ENCODE measurements at regions not wholly inside any gene's neighbourhood (a gene's known extent, or its start where the extent isn't known, plus 50 kb on each side); places are given as distances from the start of the nearest gene placed in this dataset.

DNA sequence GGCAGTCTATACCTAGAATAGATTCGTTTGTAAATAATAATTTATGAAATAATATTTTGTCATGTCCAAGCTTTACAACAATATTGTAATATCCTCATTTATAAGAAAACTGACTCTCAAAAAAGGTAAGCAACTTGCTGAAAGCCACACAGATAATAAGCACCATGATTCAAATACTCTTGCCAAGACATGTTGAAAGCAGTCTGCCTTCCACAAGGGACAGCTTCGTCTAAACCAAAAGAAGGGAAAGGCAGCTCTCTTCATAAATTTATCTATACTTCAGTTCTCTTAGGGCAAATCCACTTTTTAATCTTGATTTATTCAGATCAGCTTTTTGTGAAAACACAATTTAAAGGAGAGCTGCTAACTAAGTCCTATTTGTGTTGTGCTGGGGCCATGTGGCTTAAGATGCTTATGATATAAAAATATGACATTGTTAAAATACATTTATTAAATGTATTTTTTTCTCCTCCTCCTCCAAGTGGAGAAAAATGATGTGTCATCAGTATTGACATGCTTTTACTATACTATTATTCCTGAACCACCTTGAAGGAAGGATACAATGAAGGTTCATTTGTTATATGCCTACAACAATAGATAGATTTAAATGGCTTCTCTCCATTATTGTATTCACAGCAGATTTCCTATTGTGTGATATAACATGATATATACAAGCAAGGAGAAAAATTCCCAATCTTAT, 737.0 kb downstream of the HDGFL1 start:
- DNase-seq (ENCODE audit: low read depth): no peak
- TF ChIP-seq, protein P1, sequence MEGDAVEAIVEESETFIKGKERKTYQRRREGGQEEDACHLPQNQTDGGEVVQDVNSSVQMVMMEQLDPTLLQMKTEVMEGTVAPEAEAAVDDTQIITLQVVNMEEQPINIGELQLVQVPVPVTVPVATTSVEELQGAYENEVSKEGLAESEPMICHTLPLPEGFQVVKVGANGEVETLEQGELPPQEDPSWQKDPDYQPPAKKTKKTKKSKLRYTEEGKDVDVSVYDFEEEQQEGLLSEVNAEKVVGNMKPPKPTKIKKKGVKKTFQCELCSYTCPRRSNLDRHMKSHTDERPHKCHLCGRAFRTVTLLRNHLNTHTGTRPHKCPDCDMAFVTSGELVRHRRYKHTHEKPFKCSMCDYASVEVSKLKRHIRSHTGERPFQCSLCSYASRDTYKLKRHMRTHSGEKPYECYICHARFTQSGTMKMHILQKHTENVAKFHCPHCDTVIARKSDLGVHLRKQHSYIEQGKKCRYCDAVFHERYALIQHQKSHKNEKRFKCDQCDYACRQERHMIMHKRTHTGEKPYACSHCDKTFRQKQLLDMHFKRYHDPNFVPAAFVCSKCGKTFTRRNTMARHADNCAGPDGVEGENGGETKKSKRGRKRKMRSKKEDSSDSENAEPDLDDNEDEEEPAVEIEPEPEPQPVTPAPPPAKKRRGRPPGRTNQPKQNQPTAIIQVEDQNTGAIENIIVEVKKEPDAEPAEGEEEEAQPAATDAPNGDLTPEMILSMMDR (IDR thresholded peaks at IDR 0.05; ENCODE audit: low read length, missing control alignments): no peak
- H3K4me3 ChIP-seq (replicated peaks; ENCODE audit: low read depth, low read length): no peak overlapping the region

DNA sequence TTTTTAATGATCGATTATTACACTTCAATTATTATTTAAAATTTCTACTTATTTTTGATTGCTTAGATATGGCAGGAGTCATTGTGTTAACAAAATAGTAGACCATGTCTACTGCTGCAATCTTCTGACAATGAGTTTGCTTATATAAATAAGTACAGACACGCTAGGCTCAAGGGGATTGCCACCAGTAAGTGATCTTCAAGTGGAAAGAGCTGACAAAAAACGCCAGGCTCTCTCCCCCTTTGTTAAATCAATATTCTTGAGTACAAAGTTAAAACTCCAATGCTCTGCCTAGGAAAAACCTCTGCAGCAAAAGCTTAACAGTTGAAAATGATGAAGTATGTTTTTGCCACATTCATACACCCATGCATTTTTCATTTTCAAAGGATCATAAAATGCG, 738.1 kb downstream of the HDGFL1 start:
- no peak for DNase-seq (ENCODE audit: low read depth)
- no peak overlapping the region for H3K4me3 ChIP-seq (replicated peaks; ENCODE audit: low read depth, low read length)
- TF ChIP-seq, protein P1 (IDR thresholded peaks at IDR 0.05; ENCODE audit: low read length, missing control alignments): no peak

DNA sequence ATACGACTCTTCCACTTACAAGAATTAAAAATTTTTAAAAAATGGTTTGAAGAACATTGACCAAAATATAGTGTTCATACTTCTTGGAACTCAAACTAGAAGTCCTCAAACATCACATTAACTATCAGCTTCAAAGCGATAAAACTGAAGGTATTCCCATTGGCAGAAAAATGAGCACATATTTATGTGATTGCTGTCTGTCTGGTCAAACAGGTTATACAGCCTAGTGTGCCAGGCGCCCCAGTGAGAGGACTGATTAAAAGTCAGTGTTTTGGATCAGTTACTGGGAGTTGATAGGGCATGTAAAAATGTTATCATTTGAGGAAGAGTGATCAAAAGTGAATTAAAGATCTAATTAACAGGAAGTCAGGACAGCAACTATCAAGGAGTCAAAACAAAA, 738.8 kb downstream of the HDGFL1 start:
- DNase-seq (ENCODE audit: low read depth): no peak
- H3K4me3 ChIP-seq (replicated peaks; ENCODE audit: low read depth, low read length): no peak overlapping the region
- TF ChIP-seq, protein P1 (IDR thresholded peaks at IDR 0.05; ENCODE audit: low read length, missing control alignments): no peak

DNA sequence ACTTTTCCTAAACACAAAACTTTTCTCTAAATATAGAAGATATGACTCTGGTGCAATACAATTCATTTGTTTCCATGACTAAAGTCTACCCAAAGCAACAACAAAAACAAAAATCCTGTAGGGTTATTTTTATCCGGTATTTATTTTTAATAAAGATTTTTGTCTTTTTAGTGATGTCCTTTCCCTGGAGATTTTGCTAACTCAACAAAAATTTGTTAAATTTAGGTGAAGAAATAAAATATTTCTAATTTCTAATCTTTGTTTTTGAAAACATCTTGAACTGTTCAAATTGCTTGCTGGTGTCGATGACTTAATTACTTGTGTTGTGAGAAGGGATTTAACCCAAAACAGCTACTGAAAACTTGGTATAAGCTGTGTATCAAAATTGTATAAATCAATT, 741.8 kb downstream of the HDGFL1 start:
- H3K4me3 ChIP-seq (replicated peaks; ENCODE audit: low read depth, low read length): no peak overlapping the region
- TF ChIP-seq, protein P1 (IDR thresholded peaks at IDR 0.05; ENCODE audit: low read length, missing control alignments): no peak
- no peak for DNase-seq (ENCODE audit: low read depth)

DNA sequence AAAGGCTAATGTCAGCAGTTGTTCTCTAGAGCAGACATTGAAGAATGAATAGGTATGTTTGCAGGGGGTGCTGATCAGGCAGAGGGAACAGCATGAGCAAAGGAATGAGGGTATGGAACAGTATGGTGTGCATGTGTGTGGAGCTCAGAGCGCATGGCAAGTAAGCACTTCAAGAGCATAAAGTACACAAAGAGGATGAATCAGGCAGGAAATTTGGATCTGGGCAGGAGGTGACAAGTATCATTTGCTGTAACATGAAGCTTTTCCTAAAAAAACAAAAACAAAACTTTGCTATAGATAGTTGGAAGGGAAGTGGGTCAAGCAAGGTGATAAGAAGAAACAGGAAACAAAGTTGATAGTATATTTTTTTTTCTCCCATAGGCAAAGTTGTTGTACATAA, 746.8 kb downstream of the HDGFL1 start:
- no peak overlapping the region for H3K4me3 ChIP-seq (replicated peaks; ENCODE audit: low read depth, low read length)
- TF ChIP-seq, protein P1 (IDR thresholded peaks at IDR 0.05; ENCODE audit: low read length, missing control alignments): no peak
- peak; percentile 11 for DNase-seq (ENCODE audit: low read depth)

DNA sequence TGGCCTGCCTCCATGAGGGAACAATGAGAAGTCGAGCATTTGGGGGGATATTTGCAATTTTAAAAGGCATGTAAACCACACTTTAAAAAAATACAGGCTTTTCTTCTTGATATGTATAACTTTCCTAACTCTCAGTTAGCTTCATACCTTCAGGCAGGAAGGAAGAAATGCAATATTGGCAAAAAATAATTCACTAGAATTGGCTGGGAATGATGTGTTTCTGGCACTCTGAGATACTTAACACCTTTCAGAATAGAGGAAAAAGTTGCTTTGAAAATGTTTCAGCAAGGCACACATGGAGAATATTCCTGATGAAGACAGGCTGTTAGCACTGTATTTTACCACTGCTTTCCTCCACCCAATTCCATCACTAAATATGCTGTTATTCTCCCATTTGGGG, 747.6 kb downstream of the HDGFL1 start:
- TF ChIP-seq, protein P1 (IDR thresholded peaks at IDR 0.05; ENCODE audit: low read length, missing control alignments): no peak
- no peak for DNase-seq (ENCODE audit: low read depth)
- no peak overlapping the region for H3K4me3 ChIP-seq (replicated peaks; ENCODE audit: low read depth, low read length)

DNA sequence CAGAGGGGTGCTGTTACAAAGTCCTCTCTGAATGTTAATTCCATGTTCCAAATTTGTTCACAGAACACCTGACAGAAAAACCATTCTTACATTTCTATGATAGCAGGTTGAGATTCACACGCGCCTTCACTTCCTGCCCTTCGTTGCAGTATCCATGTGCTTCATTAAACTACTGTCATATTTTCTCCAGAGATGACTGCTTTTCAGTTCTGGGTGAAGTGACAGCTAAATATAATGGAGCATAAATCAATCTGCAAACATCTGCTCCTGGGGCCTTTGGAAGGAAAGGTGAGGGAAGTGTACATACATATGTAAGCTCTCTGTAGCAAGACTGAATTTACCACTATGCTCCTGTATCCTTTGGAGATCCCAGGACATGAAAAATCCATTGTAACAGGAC, 750.2 kb downstream of the HDGFL1 start:
- H3K4me3 ChIP-seq (replicated peaks; ENCODE audit: low read depth, low read length): no peak overlapping the region
- TF ChIP-seq, protein P1 (IDR thresholded peaks at IDR 0.05; ENCODE audit: low read length, missing control alignments): no peak
- no peak for DNase-seq (ENCODE audit: low read depth)

Data from fibroblast of pulmonary artery (primary cell).